Raji (cell line): ENCODE measurements at regions not wholly inside any gene's neighbourhood (a gene's known extent, or its start where the extent isn't known, plus 50 kb on each side); places are given as distances from the start of the nearest gene placed in this dataset.

Experiments
- POLR2A ChIP-seq: IDR thresholded peaks from 2 replicates; pipeline ENCODE4 v1.6.1; 2011; ENCODE audit warnings: low read depth, low read length, control low read depth; ENCODE audit not compliant: insufficient read depth

DNA sequence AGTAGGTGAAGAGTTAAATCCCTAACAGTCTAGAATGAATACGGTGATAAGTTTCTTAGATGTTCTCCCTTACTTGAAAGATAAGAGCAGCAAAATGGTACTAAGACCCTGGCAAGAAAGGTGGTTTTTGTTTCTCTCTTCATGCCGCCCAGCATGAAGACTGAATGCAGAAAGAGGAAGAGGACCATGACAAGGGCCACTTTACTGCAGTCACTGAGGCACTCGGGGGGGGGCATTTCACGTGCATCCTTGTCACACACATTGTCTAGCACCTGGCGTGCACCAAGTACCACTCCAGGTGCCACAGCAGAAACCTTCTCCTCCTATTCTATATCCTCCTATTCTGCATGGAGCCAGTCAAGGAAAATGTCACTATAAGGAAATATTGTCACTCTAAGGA lies 222.0 kb downstream of the TOMM20 start:
- TF ChIP-seq POLR2A, result no peak

- TF ChIP-seq POLR2A, result no peak
Observed at GRCh38 chr1:234902774-234903547, 225.7 kb downstream of the TOMM20 start.

- no peak for TF ChIP-seq POLR2A
Observed at GRCh38 chr1:234901491-234902049, 227.1 kb downstream of the TOMM20 start.

DNA sequence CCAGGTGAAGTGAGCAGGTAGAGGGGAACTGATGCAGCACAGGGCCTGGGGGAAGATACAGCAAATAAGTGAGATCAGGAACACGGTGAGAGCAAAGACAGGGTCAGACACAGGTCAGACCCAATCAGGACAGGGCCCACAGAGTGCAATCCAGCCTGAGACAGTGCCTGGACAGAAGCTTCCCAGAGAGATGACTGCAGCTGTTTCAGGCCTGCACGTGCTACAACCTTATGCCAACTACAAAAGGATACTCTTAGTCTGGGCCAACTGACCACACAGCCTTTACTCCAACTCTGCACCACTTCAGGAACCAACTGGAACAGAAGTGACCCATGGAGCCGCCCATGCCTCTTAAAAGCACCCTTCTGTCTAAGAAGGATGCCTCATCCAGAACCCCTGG lies 228.0 kb downstream of the TOMM20 start:
- TF ChIP-seq POLR2A, result no peak

GRCh38 chr1:234899730-234900072 lies 228.9 kb downstream of the TOMM20 start:
- TF ChIP-seq POLR2A, result no peak

- no peak for TF ChIP-seq POLR2A
Observed at GRCh38 chr1:234899041-234899729, 229.5 kb downstream of the TOMM20 start.

- TF ChIP-seq POLR2A, result no peak
Observed at GRCh38 chr1:234898455-234899033, 230.1 kb downstream of the TOMM20 start.

- no peak for TF ChIP-seq POLR2A
Observed at GRCh38 chr1:234897754-234898454, 230.7 kb downstream of the TOMM20 start.

- no peak for TF ChIP-seq POLR2A
Observed at GRCh38 chr1:234897390-234897749, 231.3 kb downstream of the TOMM20 start.

GRCh38 chr1:234896477-234897389 lies 231.9 kb downstream of the TOMM20 start:
- TF ChIP-seq POLR2A, result no peak

DNA sequence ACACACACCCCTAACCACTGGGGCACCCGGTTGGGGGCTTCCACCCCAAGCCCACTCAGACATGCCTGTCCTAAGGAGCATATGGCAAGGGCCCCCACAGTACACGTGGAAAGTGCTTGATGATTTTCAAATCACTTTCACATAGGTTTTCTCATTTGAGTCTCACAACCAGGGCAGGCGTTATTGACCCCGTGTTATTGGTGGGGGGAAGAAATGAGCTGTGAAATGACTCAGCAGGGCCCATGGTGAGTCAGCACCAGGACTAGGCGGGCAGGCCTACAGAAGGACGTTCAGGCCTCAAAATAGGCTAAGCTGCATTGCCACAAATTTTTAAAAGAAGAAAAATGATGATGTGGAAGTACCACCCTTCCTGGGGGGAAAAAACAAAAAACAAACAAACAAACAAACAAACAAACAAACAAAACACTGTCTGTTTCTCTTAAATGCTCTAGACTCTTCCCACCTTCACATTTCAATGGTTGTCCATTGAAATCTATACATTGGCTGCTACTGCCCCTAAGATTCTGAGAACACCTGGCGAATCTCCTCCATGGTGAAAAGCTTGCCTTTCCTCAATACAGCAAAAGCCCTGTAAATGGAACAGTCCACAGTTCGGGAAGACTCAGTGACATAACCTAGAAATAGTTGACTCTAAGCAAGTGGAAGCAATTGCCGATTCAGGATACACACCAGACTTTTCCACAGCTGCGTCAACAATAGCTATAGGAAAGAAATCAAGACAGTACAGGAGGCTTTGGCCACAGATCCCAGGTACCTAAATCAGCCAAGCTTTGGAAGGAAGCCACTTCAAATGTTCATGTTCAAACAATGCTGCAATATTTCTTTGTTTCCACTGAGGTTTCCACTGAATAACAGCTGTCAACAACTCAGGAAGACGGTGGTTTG lies 234.7 kb downstream of the TOMM20 start:
- TF ChIP-seq POLR2A, result no peak

- TF ChIP-seq POLR2A, result no peak
Observed at GRCh38 chr1:234893359-234893724, 235.3 kb downstream of the TOMM20 start.

DNA sequence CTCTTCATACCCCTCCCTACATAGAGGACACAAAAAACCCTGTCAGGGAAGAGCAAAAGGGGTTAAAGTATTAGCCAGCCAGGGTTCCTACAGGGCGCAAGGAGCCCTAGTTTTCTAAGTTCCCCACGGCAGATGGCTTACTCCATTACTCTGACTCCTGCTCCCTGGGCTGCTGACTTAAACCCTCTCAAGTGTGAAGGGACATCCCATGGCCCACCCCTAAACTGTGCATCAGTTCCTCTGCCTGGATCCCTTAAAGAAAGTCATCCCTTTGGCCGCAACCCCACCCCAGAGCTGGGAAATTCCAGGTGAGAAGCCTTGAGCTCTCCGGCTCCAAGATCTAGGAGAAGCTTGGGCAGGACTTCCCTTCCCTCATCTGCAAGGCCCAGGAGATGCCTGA lies 236.0 kb downstream of the TOMM20 start:
- TF ChIP-seq POLR2A, result no peak

DNA sequence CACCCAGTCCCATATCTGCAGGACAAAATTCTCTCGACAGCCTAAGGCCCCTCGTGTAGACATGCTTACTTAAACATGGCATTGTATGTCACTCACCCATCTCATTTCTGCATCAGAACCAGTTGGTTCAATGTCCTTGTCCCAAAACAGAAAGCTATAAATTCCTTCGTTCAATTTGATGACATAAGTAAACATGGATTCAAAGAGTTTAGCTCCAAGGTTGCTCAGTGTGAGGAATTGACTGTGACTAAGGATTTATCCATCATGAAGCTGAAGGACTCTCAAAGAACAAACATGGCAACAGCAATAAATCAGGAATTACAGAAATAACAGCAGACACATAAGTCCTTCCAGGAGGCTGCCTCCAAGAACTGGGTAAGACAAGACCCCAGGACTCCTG lies 237.2 kb downstream of the TOMM20 start:
- no peak for TF ChIP-seq POLR2A

DNA sequence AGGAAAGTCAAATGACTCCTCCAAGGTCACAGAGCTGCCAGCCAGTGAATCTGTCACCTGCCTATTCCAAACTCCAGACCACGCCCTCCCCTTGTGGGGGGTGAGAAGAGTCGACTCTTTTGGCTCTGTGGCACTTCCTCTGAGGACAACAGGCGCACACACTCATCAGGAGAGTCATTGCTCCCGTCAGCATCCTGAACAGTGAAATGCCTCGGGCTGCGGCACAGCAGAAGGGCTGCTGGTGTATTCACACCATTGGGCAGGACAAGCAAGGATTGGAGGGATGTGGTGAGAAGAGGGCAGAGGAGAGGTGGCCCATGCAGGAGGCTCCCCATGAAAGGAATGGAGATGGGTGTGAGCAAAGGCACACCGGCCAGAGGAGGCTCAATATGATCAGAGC lies 239.0 kb downstream of the TOMM20 start:
- TF ChIP-seq POLR2A, result no peak
